GM12891 (cell line): ENCODE measurements at regions not wholly inside any gene's neighbourhood (a gene's known extent, or its start where the extent isn't known, plus 50 kb on each side); places are given as distances from the start of the nearest gene placed in this dataset.

Experiments
- PAX5 ChIP-seq: IDR thresholded peaks from 2 replicates; pipeline ENCODE4 v1.6.1; 2011; ENCODE audit warnings: low read length, moderate library complexity, mild to moderate bottlenecking; ENCODE audit not compliant: insufficient read depth, severe bottlenecking
- POLR2A ChIP-seq: IDR thresholded peaks from 2 replicates; pipeline ENCODE4 v1.6.1; 2011; ENCODE audit warnings: low read depth, low read length, control low read depth
- POLR2AphosphoS5 ChIP-seq: IDR thresholded peaks from 2 replicates; pipeline ENCODE4 v1.6.1; 2011; ENCODE audit warnings: low read depth, low read length, control low read depth
- POU2F2 ChIP-seq: IDR thresholded peaks from 2 replicates; pipeline ENCODE4 v1.6.1; 2011; ENCODE audit warnings: low read depth, mild to moderate bottlenecking, control low read depth, low read length, moderate library complexity
- SPI1 ChIP-seq: IDR thresholded peaks from 2 replicates; pipeline ENCODE4 v1.6.1; 2011; ENCODE audit warnings: low read depth, low read length, control low read depth
- TAF1 ChIP-seq: IDR thresholded peaks from 2 replicates; pipeline ENCODE4 v1.6.1; 2011; ENCODE audit warnings: low read depth, low read length, control low read depth

DNA sequence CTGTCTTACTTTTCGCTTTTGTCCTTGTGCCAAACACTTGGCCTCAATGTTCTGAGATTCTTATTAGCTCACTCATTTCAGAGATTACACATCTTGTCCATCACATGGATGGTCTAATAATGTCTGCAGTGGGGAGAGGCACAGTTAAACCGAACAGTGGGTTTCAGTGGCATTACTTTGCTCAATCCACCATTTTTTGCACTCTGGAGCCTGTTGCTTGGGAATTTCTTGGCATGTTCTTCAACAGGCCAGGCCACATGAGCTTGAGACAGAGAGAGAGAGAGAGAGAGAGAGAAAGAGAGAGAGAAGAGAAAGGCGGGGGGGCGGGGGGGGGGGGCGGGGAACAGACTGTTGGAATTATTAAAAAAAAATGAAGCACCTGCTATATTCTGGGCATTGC lies 1327.8 kb upstream of the WWC1 start:
- TF ChIP-seq POLR2AphosphoS5 (no peak), POLR2A (no peak), TAF1 (no peak), SPI1 (no peak), POU2F2 (no peak), PAX5 (no peak)
